ENCODE measurements at regions not wholly inside any gene's neighbourhood (a gene's known extent, or its start where the extent isn't known, plus 50 kb on each side); places are given as distances from the start of the nearest gene placed in this dataset.

GRCh38 chr3:94912656-94913055 lies 849.8 kb downstream of the NSUN3 start:
- no peaks in the 10 kb centered on the region for H3K4me1 Mint-ChIP-seq (ENCODE audit: low read depth)
- DNase-seq, result no peak
- H3K27me3 Mint-ChIP-seq (ENCODE audit: insufficient read depth), result no peaks in the 10 kb centered on the region
- no peak for TF ChIP-seq CTCF (IDR thresholded peaks at IDR 0.05)
- no peak overlapping the region for H3K27ac Mint-ChIP-seq
- H3K36me3 Mint-ChIP-seq (ENCODE audit: low read depth), result no peaks in the 10 kb centered on the region
- no peak overlapping the region for H3K4me3 Mint-ChIP-seq
- peaks cover 20% of the 10 kb centered on the region; the same call in 1 of the 2 replicates for H3K9me3 Mint-ChIP-seq

- Mint-ChIP-seq H3K9me3 (peaks cover 11% of the 10 kb centered on the region), H3K4me3 (no peak overlapping the region), H3K4me1 (ENCODE audit: low read depth) (no peaks in the 10 kb centered on the region), H3K36me3 (ENCODE audit: low read depth) (no peaks in the 10 kb centered on the region), H3K27me3 (ENCODE audit: insufficient read depth) (no peaks in the 10 kb centered on the region), H3K27ac (no peak overlapping the region)
- no peak for DNase-seq
- TF ChIP-seq CTCF (IDR thresholded peaks at IDR 0.05), result no peak
These were observed 864.3 kb downstream of the NSUN3 start for GRCh38 chr3:94927175-94927574.

GRCh38 chr3:94928921-94929320 lies 866.1 kb downstream of the NSUN3 start:
- Mint-ChIP-seq H3K27ac (no peak overlapping the region), H3K27me3 (ENCODE audit: insufficient read depth) (no peaks in the 10 kb centered on the region), H3K4me1 (ENCODE audit: low read depth) (no peaks in the 10 kb centered on the region), H3K36me3 (ENCODE audit: low read depth) (no peaks in the 10 kb centered on the region), H3K4me3 (no peak overlapping the region), H3K9me3 (peaks cover 7% of the 10 kb centered on the region)
- no peak for DNase-seq
- TF ChIP-seq CTCF (IDR thresholded peaks at IDR 0.05), result no peak

- H3K27ac Mint-ChIP-seq, result no peak overlapping the region
- no peak for TF ChIP-seq CTCF (IDR thresholded peaks at IDR 0.05)
These were observed 873.1 kb downstream of the NSUN3 start for GRCh38 chr3:94935738-94936580.

GRCh38 chr3:94937980-94938379 lies 875.1 kb downstream of the NSUN3 start:
- Mint-ChIP-seq H3K4me1 (ENCODE audit: low read depth) (no peaks in the 10 kb centered on the region), H3K36me3 (ENCODE audit: low read depth) (peaks cover 5% of the 10 kb centered on the region; the same call in 1 of the 2 replicates), H3K4me3 (no peak overlapping the region), H3K9me3 (peaks cover 39% of the 10 kb centered on the region), H3K27ac (no peak overlapping the region), H3K27me3 (ENCODE audit: insufficient read depth) (no peaks in the 10 kb centered on the region)
- TF ChIP-seq CTCF (IDR thresholded peaks at IDR 0.05), result no peak
- DNase-seq, result no peak

More at GRCh38 chr3:94935738-94936580, 873.1 kb downstream of the NSUN3 start:
- H3K9me3 Mint-ChIP-seq, result peaks cover 26% of the 10 kb centered on the region
- DNase-seq, result no peak
- H3K27me3 Mint-ChIP-seq (ENCODE audit: insufficient read depth), result no peaks in the 10 kb centered on the region
- peaks cover 5% of the 10 kb centered on the region; the same call in 1 of the 2 replicates for H3K36me3 Mint-ChIP-seq (ENCODE audit: low read depth)
- H3K4me1 Mint-ChIP-seq (ENCODE audit: low read depth), result no peaks in the 10 kb centered on the region
- H3K4me3 Mint-ChIP-seq, result no peak overlapping the region

Measured in HFFc6 (cell line).